IPS-20b (cell line): ENCODE measurements at regions not wholly inside any gene's neighbourhood (a gene's known extent, or its start where the extent isn't known, plus 50 kb on each side); places are given as distances from the start of the nearest gene placed in this dataset.

Experiments
- H3K27ac ChIP-seq: one replicate; pipeline ENCODE4 v1.5.1; 2013; ENCODE audit warnings: low read length
- H3K27me3 ChIP-seq: 2 replicates; pipeline ENCODE4 v1.6.1; 2013; ENCODE audit warnings: mild to moderate bottlenecking, low read length, inconsistent platforms; ENCODE audit not compliant: insufficient read depth
- H3K36me3 ChIP-seq: 2 replicates; pipeline ENCODE4 v1.6.1; 2013; ENCODE audit warnings: low read depth, mild to moderate bottlenecking, inconsistent platforms, low read length, moderate library complexity; ENCODE audit not compliant: insufficient read depth
- H3K4me1 ChIP-seq: 2 replicates; pipeline ENCODE4 v1.6.1; 2013; ENCODE audit warnings: mild to moderate bottlenecking, control low read depth, inconsistent platforms, low read length, moderate library complexity; ENCODE audit not compliant: insufficient read depth
- H3K4me3 ChIP-seq: 2 replicates; pipeline ENCODE4 v1.5.1; 2013; ENCODE audit warnings: mild to moderate bottlenecking, low read length, inconsistent platforms
- H3K9ac ChIP-seq: 2 replicates; pipeline ENCODE4 v1.6.1; 2013; ENCODE audit warnings: low read depth, mild to moderate bottlenecking, inconsistent platforms, low read length, moderate library complexity
- H3K9me3 ChIP-seq: 2 replicates; pipeline ENCODE4 v1.6.1; 2013; ENCODE audit warnings: mild to moderate bottlenecking, low read depth, low read length, inconsistent platforms; ENCODE audit not compliant: insufficient read depth

DNA sequence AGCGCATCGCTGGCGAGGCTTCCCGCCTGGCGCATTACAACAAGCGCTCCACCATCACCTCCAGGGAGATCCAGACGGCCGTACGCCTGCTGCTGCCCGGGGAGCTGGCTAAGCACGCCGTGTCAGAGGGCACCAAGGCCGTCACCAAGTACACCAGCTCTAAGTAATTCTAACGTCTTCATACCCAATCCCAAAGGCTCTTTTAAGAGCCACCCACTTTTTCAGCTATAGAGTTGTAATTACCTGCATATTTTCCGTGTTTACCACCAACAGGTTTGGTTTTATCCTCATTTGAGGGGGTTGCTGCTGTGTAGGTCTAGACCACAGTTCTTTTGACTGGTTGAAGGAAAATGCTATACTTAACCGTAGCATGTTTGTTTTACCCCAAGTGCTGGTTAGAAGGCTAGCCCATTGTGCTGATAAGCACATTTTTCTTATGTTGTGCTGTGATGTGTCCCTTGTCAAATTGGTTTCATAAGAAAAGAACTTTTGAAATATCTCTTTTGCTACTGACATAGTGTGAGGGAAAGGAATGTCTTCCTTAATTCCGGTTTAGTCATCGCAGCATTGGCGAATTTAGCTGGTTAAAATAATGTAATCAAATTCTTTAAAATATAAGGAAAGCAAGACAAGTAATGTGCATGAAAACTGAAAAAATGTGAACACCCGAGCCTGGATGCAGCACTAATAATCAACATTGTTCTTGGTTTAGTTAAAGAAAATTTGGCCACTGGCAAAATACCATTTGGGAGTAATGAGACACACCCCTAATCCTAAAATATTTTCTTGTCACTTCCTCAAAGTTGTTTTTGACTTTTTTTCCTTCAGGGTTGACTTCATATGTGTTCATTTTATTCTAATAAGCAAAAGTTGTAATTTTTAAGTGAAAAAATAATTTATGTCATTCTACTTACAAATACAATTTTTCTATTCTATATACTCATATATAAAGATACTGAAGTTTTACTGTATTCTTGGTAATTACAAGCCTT, 112.8 kb downstream of the HFE start:
- H3K36me3 ChIP-seq, result peaks cover 4% of the 10 kb centered on the region; the same call in 1 of the 2 replicates
- peaks cover 16% of the 10 kb centered on the region; the same call in 1 of the 2 replicates for H3K4me1 ChIP-seq
- peak overlapping the region; percentile 95 for H3K4me3 ChIP-seq
- no peaks in the 10 kb centered on the region for H3K27me3 ChIP-seq
- peak overlapping the region; percentile 100 for H3K9ac ChIP-seq
- no peaks in the 10 kb centered on the region for H3K9me3 ChIP-seq
- peak overlapping the region; percentile 91 for H3K27ac ChIP-seq

DNA sequence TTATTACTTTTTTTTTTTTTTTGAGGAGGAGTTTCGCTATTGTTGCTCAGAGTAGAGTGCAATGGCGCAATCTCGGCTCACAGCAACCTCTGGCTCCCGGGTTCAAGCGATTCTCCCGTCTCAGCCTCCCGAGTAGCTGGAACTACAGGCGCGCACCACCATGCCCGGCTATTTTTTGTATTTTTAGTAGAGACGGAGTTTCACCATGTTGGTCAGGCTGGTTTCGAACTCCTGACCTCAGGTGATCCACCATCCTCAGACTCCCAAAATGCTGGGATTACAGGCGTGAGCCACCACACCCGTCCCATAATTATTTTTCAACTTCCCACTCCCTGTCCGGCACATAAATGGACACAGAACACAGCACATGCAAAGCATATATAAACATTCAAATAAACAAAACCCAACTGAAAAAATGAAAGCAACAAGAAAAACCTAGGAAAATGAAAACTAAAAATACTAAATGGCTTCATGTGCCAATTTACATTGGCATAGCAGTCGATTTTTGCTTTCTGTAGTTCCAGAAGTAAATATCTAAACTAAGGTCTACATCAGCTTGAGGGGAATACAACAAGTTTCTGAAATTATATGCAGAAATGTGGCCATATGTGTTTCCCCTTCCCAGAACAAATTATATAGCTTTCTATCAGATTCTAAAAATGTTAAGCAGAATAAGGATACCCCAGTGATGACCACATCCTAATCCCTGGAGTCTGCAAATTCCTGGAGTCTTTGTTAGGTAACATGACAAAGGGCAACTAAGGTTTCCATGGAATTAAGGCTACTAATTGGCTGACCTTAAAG, 113.9 kb downstream of the HFE start:
- peaks cover 4% of the 10 kb centered on the region; the same call in 1 of the 2 replicates for H3K36me3 ChIP-seq
- H3K9me3 ChIP-seq, result no peaks in the 10 kb centered on the region
- H3K4me1 ChIP-seq, result peaks cover 16% of the 10 kb centered on the region; the same call in 1 of the 2 replicates
- H3K4me3 ChIP-seq, result peak overlapping the region; percentile 1; the same call in 1 of the 2 replicates
- H3K27me3 ChIP-seq, result no peaks in the 10 kb centered on the region
- peak overlapping the region; percentile 58; the same call in 1 of the 2 replicates for H3K9ac ChIP-seq
- H3K27ac ChIP-seq, result no peak overlapping the region

DNA sequence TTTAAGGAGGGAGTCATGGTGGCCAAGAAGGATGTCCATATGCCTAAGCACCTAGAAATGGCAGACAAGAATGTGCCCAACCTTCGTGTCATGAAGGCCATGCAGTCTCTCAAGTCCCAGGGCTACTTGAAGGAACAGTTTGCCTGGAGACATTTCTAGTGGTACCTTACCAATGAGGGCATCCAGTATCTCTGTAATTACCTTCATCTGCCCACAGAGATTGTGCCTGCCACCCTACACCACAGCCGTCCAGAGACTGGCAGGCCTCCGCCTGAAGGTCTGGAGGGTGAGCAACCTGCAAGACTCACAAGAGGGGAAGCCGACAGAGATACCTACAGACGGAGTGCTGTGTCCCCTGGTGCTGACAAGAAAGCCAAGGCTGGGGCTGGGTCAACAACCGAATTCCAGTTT, 115.0 kb downstream of the HFE start:
- Histone ChIP-seq H3K9me3 (no peaks in the 10 kb centered on the region), H3K27me3 (no peaks in the 10 kb centered on the region), H3K9ac (0 out of 2 replicates have a peak overlapping the region, but pooled peaks have one; percentile 43), H3K36me3 (no peaks in the 10 kb centered on the region), H3K4me3 (no peak overlapping the region), H3K27ac (peak overlapping the region; percentile 20), H3K4me1 (peaks cover 16% of the 10 kb centered on the region; the same call in 1 of the 2 replicates)

DNA sequence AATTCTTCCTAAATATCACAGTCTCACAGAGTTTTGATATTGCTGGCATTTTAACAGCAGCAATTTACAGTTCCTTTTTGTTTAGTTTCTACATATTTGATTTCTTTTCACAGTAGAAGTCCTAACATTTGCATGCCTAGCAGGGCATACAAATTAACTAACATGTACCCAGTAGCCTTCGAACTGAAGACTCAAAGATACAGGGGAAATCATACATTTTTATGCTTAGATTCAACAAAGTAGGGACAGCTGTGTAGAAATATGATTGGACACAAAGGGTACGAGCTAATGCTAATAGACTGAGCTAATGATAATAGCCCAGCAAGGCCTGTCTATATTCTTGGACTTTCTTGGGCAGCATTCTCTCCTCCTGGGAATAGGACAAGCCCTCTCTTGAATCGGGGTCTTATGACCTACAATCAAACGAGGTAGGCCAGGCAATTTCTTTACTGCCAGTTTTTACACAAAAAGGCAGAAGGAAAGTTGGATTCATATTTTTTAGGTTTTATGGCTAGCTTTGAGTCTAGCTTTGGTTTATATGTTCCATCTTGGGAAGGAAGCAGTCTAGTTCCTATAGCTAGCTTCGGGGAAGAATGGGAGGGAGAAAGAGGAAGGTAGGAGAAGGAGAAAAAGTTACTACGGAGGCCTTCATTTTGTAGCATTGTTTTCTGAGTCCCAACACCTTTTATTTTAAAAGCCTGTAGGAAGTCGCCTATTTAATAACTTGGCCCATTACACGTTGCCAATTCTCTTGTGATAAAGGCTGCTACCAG, 115.8 kb downstream of the HFE start:
- peak overlapping the region; percentile 98 for H3K9ac ChIP-seq
- peaks cover 19% of the 10 kb centered on the region; the same call in 1 of the 2 replicates for H3K4me1 ChIP-seq
- H3K4me3 ChIP-seq, result peak overlapping the region; percentile 90

DNA sequence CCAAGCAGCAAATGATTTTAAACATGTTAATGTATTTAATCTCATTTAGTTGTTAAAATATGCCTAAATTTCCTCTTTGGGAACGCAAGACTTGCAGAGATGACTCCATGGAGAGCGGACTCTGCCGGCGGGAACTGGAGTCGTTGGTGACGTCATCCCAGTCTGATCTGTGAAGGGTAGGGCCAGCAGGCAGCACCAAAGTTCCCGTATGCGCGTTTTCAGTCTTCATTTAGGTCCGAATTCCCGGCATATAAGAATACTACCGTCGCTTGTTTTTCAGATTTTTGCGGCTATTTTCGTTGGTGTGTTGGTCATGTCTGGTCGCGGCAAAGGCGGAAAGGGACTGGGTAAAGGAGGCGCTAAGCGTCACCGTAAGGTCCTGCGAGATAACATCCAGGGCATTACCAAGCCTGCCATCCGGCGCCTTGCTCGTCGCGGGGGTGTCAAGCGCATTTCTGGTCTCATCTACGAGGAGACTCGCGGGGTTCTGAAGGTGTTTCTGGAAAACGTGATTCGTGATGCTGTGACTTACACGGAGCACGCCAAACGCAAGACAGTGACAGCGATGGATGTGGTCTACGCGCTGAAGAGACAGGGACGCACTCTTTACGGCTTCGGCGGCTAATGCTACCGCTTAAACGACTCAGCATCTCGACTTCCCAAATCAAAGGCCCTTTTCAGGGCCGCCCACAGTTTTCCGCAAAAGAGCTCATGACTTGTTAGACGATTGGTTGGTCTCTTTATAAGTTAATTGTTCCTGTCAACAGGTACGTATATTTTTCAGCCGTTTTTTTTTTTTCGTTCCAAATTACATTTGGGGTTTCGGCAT, 117.3 kb downstream of the HFE start:
- Histone ChIP-seq H3K9me3 (no peaks in the 10 kb centered on the region), H3K9ac (peak overlapping the region; percentile 98)

More for the DNA sequence above, 115.8 kb downstream of the HFE start:
- peak overlapping the region; percentile 98 for H3K27ac ChIP-seq
- H3K9me3 ChIP-seq, result no peaks in the 10 kb centered on the region
- H3K36me3 ChIP-seq, result no peaks in the 10 kb centered on the region
- no peaks in the 10 kb centered on the region for H3K27me3 ChIP-seq

DNA sequence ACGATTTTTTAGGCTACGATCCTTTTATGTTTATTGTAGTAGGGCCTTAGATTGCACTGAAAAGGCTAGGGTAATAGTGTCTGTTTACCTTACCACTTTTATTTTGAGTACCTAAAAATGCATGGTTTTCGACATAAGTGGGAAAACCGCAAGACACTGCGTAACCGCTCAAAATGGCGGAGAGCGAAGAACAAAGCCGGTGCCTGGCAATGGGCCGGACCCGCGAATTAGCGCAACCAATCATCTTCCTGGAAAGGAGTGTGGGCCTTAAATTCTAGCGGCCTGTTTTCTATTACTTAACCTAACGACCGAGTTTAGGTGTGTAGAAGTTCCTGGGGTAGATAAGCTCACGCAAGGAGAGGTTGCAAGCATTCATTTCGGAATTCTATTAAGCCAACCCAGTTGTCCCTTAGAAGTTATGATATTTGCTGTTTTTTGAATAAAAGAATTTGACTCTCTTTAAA, 118.0 kb downstream of the HFE start:
- Histone ChIP-seq H3K9me3 (no peaks in the 10 kb centered on the region), H3K4me3 (peak overlapping the region; percentile 90), H3K27me3 (no peaks in the 10 kb centered on the region), H3K36me3 (no peaks in the 10 kb centered on the region), H3K9ac (peak overlapping the region; percentile 98), H3K27ac (peak overlapping the region; percentile 95), H3K4me1 (peaks cover 19% of the 10 kb centered on the region; the same call in 1 of the 2 replicates)

More for the DNA sequence above, 117.3 kb downstream of the HFE start:
- H3K4me1 ChIP-seq, result peaks cover 19% of the 10 kb centered on the region; the same call in 1 of the 2 replicates
- H3K27me3 ChIP-seq, result no peaks in the 10 kb centered on the region
- H3K27ac ChIP-seq, result peak overlapping the region; percentile 98
- H3K4me3 ChIP-seq, result peak overlapping the region; percentile 90
- H3K36me3 ChIP-seq, result no peaks in the 10 kb centered on the region

DNA sequence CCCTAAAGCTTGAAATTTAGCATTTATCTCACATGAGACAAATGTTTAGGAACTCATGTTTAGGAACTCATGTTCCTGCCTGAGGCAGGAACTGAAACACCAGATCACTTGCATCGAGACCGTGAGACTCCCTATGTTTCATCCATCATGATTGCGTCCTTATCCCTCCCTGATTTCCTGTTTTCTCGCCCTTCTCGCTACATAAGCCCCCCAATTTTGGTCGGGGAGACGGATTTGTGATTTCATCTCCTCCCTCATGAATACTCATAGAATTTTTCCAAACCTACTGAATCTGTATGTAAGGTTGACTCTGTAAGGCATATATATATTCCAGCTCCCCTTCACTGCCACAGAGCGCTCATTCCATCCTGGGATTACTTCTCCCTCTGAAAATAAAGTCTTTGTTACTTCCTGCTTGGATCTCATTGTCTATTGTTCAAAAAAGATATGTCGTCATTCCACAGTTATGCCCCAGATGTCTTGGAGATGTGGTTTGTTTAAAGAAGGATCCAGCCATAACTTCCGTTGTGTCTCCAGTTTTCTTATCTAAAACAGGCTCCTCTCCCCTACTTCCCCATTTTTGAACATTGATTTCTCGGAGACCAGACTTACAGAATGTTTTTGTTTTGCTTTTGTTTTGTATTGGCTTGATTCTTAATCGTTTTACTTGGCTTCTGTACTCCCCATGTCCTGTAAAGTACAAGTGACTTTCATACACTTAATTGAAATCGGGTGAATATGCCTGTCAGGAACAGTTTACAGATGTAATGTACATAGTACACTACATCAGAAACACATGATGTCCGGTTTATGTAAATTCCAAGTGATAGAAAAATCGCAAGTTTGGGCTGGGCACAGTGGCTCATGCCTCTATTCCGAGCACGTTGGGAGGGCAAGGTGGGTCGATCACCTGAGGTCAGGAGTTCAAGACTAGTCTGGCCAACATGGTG, 118.7 kb downstream of the HFE start:
- no peaks in the 10 kb centered on the region for H3K36me3 ChIP-seq
- peaks cover 19% of the 10 kb centered on the region; the same call in 1 of the 2 replicates for H3K4me1 ChIP-seq
- no peaks in the 10 kb centered on the region for H3K27me3 ChIP-seq

DNA sequence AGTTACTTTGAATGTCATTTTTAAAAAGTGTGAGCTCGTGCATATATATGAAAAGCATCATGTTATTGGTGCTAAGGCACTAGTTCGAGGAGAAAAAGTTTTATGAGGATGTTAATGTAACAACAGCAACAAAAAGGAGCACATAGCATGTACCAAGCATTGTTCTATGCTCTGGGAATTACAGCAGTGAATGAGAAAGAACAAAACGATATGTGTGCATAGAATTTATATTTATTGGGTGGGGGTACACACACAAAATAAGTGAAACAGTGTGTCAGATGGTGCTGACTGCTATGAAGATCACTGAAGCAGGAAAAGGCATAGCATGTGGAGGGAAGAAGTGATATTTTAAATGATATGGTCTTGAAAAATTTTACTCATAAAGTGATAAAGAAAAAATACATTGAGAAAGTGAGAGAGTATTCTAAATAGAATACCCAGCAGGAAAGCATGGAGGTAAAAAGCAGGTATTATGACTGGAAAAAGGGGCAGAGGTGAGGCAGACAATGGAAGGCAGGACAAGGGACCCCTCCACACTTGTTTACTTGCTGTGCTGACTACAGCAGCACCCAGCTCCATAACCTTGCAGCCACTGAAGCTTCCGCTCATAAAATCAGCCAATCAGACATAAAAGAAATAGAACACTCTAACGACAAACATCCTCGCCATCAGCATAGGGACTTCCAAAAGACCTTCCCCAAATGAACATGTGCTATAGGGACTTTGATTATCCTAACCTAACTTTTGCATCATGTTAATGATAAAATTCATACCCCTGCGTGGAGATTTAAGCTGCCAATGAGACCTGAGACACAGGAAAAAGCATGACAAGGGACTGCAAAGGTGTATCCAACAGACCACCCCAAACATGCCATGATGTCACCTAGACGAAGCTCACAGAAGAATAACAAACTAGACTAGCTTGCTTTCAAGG, 119.9 kb downstream of the HFE start:
- no peaks in the 10 kb centered on the region for H3K36me3 ChIP-seq
- no peak overlapping the region for H3K27ac ChIP-seq
- peak overlapping the region; percentile 98 for H3K9ac ChIP-seq
- peak overlapping the region; percentile 90 for H3K4me3 ChIP-seq
- no peaks in the 10 kb centered on the region for H3K9me3 ChIP-seq
- no peaks in the 10 kb centered on the region for H3K27me3 ChIP-seq
- H3K4me1 ChIP-seq, result peaks cover 12% of the 10 kb centered on the region; the same call in 1 of the 2 replicates

More for the DNA sequence above, 118.7 kb downstream of the HFE start:
- peak overlapping the region; percentile 98 for H3K9ac ChIP-seq
- no peaks in the 10 kb centered on the region for H3K9me3 ChIP-seq
- H3K27ac ChIP-seq, result peak overlapping the region; percentile 95
- H3K4me3 ChIP-seq, result peak overlapping the region; percentile 90

DNA sequence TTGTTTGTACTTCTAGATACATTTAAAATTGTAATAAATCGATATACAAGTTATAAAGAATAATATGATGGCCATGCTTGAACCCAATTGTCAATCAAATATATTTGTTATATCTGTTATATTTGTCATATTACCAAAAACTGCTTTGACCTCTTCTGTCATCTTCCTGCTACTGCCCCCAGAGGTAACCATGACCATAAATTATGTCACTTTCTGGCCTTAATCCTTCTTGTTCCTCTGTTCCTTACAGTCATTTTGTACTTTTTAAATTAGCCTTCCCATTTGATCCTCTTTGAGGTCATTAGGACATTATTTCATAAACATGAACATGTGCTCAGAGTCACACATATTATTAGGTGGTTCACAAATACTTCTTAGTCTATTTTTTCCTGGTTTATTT, 124.7 kb downstream of the HFE start:
- H3K4me3 ChIP-seq, result no peak overlapping the region
- no peak overlapping the region for H3K27ac ChIP-seq
- H3K36me3 ChIP-seq, result no peaks in the 10 kb centered on the region
- no peak overlapping the region for H3K9ac ChIP-seq
- H3K4me1 ChIP-seq, result peaks cover 6% of the 10 kb centered on the region; the same call in 1 of the 2 replicates
- H3K9me3 ChIP-seq, result no peaks in the 10 kb centered on the region
- H3K27me3 ChIP-seq, result no peaks in the 10 kb centered on the region
